GM21825 (cell line): ENCODE measurements at regions not wholly inside any gene's neighbourhood (a gene's known extent, or its start where the extent isn't known, plus 50 kb on each side); places are given as distances from the start of the nearest gene placed in this dataset.
"Not testable (repeated sequence)": the region's sequence is repeated elsewhere in the genome, so short reads cannot be mapped to it uniquely, and the experiment has no call there.

Experiments used
- ATAC-seq: cut with Tn5 transposase; IDR thresholded peaks from one replicate; pipeline ENCODE4 v1.9.1; 2021; ENCODE audit warnings: mild to moderate bottlenecking, moderate library complexity; ENCODE audit not compliant: unreplicated experiment

- ATAC-seq: no peak
Measured at GRCh38 chr20:48492015-48492714, 335.6 kb downstream of the PREX1 start.

GRCh38 chr20:48490961-48491831 is 336.6 kb downstream of the PREX1 start:
- no peak for ATAC-seq

GRCh38 chr20:48490341-48490740 is 337.5 kb downstream of the PREX1 start:
- ATAC-seq: not testable (repeated sequence)

GRCh38 chr20:48489656-48490055 is 338.1 kb downstream of the PREX1 start:
- ATAC-seq: no peak

GRCh38 chr20:48489046-48489463 is 338.7 kb downstream of the PREX1 start:
- no peak for ATAC-seq

- ATAC-seq: not testable (repeated sequence)
Measured at GRCh38 chr20:48488334-48489034, 339.3 kb downstream of the PREX1 start.

GRCh38 chr20:48486065-48486464 is 341.7 kb downstream of the PREX1 start:
- ATAC-seq: no peak

GRCh38 chr20:48485153-48485552 is 342.6 kb downstream of the PREX1 start:
- not testable (repeated sequence) for ATAC-seq

GRCh38 chr20:48483334-48484066 is 344.3 kb downstream of the PREX1 start:
- ATAC-seq: no peak

- no peak for ATAC-seq
Measured at GRCh38 chr20:48482790-48483189, 345.0 kb downstream of the PREX1 start.

GRCh38 chr20:48480216-48480772 is 347.5 kb downstream of the PREX1 start:
- ATAC-seq: no peak

- no peak for ATAC-seq
Measured at GRCh38 chr20:48478806-48479585, 348.8 kb downstream of the PREX1 start.

GRCh38 chr20:48478370-48478769 is 349.4 kb downstream of the PREX1 start:
- no peak for ATAC-seq

- no peak for ATAC-seq
Measured at GRCh38 chr20:48476854-48477253, 350.9 kb downstream of the PREX1 start.

- no peak for ATAC-seq
Measured at GRCh38 chr20:48474022-48474421, 353.8 kb downstream of the PREX1 start.

- no peak for ATAC-seq
Measured at GRCh38 chr20:48471759-48472408, 355.9 kb downstream of the PREX1 start.

GRCh38 chr20:48471176-48471575 is 356.6 kb downstream of the PREX1 start:
- no peak for ATAC-seq

- ATAC-seq: no peak
Measured at GRCh38 chr20:48470141-48470540, 357.7 kb downstream of the PREX1 start.

GRCh38 chr20:48469026-48469425 is 358.8 kb downstream of the PREX1 start:
- ATAC-seq: no peak
